Endothelial cell of umbilical vein (primary cell): ENCODE measurements at regions not wholly inside any gene's neighbourhood (a gene's known extent, or its start where the extent isn't known, plus 50 kb on each side); places are given as distances from the start of the nearest gene placed in this dataset.

Experiments used
- BruUV-seq: library from RNA; stranded (reverse); fragments of 400-500 nt; replicated peaks from 2 replicates; lab custom pipeline; 2021; lab: Mats Ljungman, UMichigan
- CTCF ChIA-PET: fragments of 300-600, 350-600 bp; sonication (Branson Sonifier 250); formaldehyde crosslinking; loops from one replicate; lab custom pipeline; 2021; ENCODE audit warnings: antibody characterized with exemption, inconsistent platforms; lab: Charles Lee
- POLR2A ChIA-PET: fragments of 300-600, 350-600 bp; sonication (Branson Sonifier 250); formaldehyde crosslinking; loops from one replicate; lab custom pipeline; 2021; ENCODE audit warnings: antibody characterized with exemption, inconsistent platforms; lab: Charles Lee
- DNase-seq: peaks from one replicate; pipeline ENCODE4 v3.0.0-alpha.2; 2011; ENCODE audit warnings: low read depth, low spot score
- FAIRE-seq: peaks from 2 replicates; lab custom pipeline; 2011; peaks lifted over from hg19 to GRCh38; lab: Jason Lieb, UNC
- H2AFZ ChIP-seq: 2 replicates; pipeline ENCODE4 v1.6.0; 2012; ENCODE audit warnings: low read depth, low read length, control low read depth, inconsistent platforms
- H3K27ac ChIP-seq: 2 replicates; pipeline ENCODE4 v1.5.1; 2011; ENCODE audit warnings: low read depth, mild to moderate bottlenecking, control low read depth, low read length, moderate library complexity; ENCODE audit not compliant: insufficient read depth
- H3K27me3 ChIP-seq, 2 experiments: 2 replicates each; pipeline versions ENCODE4 v1.6.0 to v1.6.1; 2011; ENCODE audit warnings: low read length in 2 of 2, mixed read lengths in 1 of 2; ENCODE audit not compliant: control insufficient read depth in 2 of 2, insufficient read depth in 2 of 2
- H3K36me3 ChIP-seq, 2 experiments: 2 replicates in 1 of 2; 3 replicates in 1 of 2; pipeline ENCODE4 v1.5.1; 2011; ENCODE audit warnings: low read length in 2 of 2, mild to moderate bottlenecking in 1 of 2, moderate library complexity in 1 of 2; ENCODE audit not compliant: control insufficient read depth in 2 of 2, insufficient read depth in 2 of 2; ENCODE audit errors: extremely low read depth in 1 of 2
- H3K4me1 ChIP-seq: 3 replicates; pipeline ENCODE4 v1.5.1; 2011; ENCODE audit warnings: mild to moderate bottlenecking, low read length; ENCODE audit not compliant: control insufficient read depth, insufficient read depth; ENCODE audit errors: extremely low read depth
- H3K4me2 ChIP-seq: 2 replicates; pipeline ENCODE4 v1.6.1; 2011; ENCODE audit warnings: low read length, control low read depth, mixed read lengths; ENCODE audit not compliant: insufficient read depth
- H3K4me3 ChIP-seq, 3 experiments: fragments of 200-600 bp in 1 of 3; sonication (generic), shearing (Covaris generic) in 1 of 3; replicated peaks in 1 of 3; 2 replicates each; pipeline ENCODE4 v1.5.1; 2011 to 2016; ENCODE audit warnings: control low read depth in 3 of 3, low read length in 3 of 3, mild to moderate bottlenecking in 2 of 3, inconsistent platforms in 1 of 3, low read depth in 1 of 3, moderate library complexity in 1 of 3; ENCODE audit not compliant: insufficient read depth in 1 of 3
- H3K79me2 ChIP-seq: 2 replicates; pipeline ENCODE4 v1.6.0; 2012; ENCODE audit warnings: low read length, inconsistent platforms; ENCODE audit not compliant: control insufficient read depth, insufficient read depth
- H3K9ac ChIP-seq: replicated peaks from 2 replicates; pipeline ENCODE3; 2011; ENCODE audit warnings: low read length, control low read depth; ENCODE audit not compliant: insufficient read depth; ENCODE audit errors: extremely low read depth
- H3K9me1 ChIP-seq: replicated peaks from 3 replicates; pipeline ENCODE4 v1.6.0; 2011; ENCODE audit warnings: mild to moderate bottlenecking, low read length; ENCODE audit not compliant: control insufficient read depth, insufficient read depth; ENCODE audit errors: extremely low read depth
- H3K9me3 ChIP-seq: replicated peaks from 2 replicates; pipeline ENCODE4 v1.5.1; 2012; ENCODE audit warnings: low read length, inconsistent platforms; ENCODE audit not compliant: control insufficient read depth, insufficient read depth
- H4K20me1 ChIP-seq: replicated peaks from 2 replicates; pipeline ENCODE3; 2011; ENCODE audit warnings: mild to moderate bottlenecking, low read length; ENCODE audit not compliant: control insufficient read depth, insufficient read depth; ENCODE audit errors: extremely low read depth
- CTCF ChIP-seq, 2 donors: IDR thresholded peaks; 1 replicate in 1 of 2; 2 replicates in 1 of 2; pipeline ENCODE4 v1.5.1; 2011; ENCODE audit warnings: low read length in 2 of 2, mild to moderate bottlenecking in 2 of 2, moderate library complexity in 2 of 2, control low read depth in 1 of 2, inconsistent platforms in 1 of 2, low read depth in 1 of 2; ENCODE audit not compliant: insufficient read depth in 1 of 2; ENCODE audit errors: extremely low read depth in 1 of 2
- EZH2 ChIP-seq: IDR thresholded peaks from 2 replicates; pipeline ENCODE4 v1.6.1; 2012; ENCODE audit warnings: borderline replicate concordance, low read depth, mild to moderate bottlenecking, moderate library complexity, low read length, inconsistent platforms; ENCODE audit not compliant: severe bottlenecking
- FOS ChIP-seq: IDR thresholded peaks from 2 replicates; pipeline ENCODE4 v1.6.1; 2011; ENCODE audit warnings: mild to moderate bottlenecking, low read length, moderate library complexity, borderline replicate concordance; ENCODE audit not compliant: insufficient read depth
- GATA2 ChIP-seq: IDR thresholded peaks from 2 replicates; pipeline ENCODE4 v1.7.0; 2011; ENCODE audit warnings: low read depth, mild to moderate bottlenecking, moderate library complexity, mixed read lengths, low read length; ENCODE audit not compliant: insufficient read length, insufficient read depth
- JUN ChIP-seq: IDR thresholded peaks from 2 replicates; pipeline ENCODE4 v1.6.1; 2011; ENCODE audit warnings: borderline replicate concordance, low read depth; ENCODE audit not compliant: insufficient read length, insufficient read depth
- MAX ChIP-seq: IDR thresholded peaks from 2 replicates; pipeline ENCODE4 v1.6.1; 2011; ENCODE audit not compliant: insufficient read depth, insufficient read length
- MYC ChIP-seq: IDR thresholded peaks from one replicate; pipeline ENCODE4 v1.6.1; 2011; ENCODE audit warnings: mild to moderate bottlenecking, low read depth, low read length
- POLR2A ChIP-seq: IDR thresholded peaks from 2 replicates; pipeline ENCODE4 v1.6.1; 2012; ENCODE audit warnings: low read depth, mild to moderate bottlenecking, control low read depth, low read length
- POLR2AphosphoS5 ChIP-seq: IDR thresholded peaks from 2 replicates; pipeline ENCODE4 v1.6.1; 2012; ENCODE audit warnings: low read depth, mild to moderate bottlenecking, control low read depth, low read length, moderate library complexity; ENCODE audit not compliant: insufficient read depth
- dilution Hi-C: fragments of 300-500 bp; cut with MboI; formaldehyde crosslinking; loops from one replicate; pipeline ENCODE4 v1.15.0; 2019; ENCODE audit warnings: low sequenced_read_pairs; ENCODE audit not compliant: extremely low pct_ligation_motif_present
- intact Hi-C: fragments of 100-400 bp; cut with micrococcal nuclease; formaldehyde crosslinking; loops from one replicate; pipeline ENCODE4 v1.10.0; 2022

GRCh38 chr9:90274725-90275124 lies 367.9 kb downstream of the DIRAS2 start:
- Histone ChIP-seq H3K4me3 (no peak overlapping the region), H3K36me3 (no peaks in the 10 kb centered on the region), H3K79me2 (no peaks in the 10 kb centered on the region), H3K4me2 (no peak overlapping the region), H3K4me1 (no peaks in the 10 kb centered on the region), H4K20me1 (no peaks in the 10 kb centered on the region), H3K27ac (no peak overlapping the region), H2AFZ (no peak overlapping the region), H3K9me3 (peaks cover 5% of the 10 kb centered on the region), H3K9me1 (no peaks in the 10 kb centered on the region), H3K27me3 (no peaks in the 10 kb centered on the region), H3K9ac (no peak overlapping the region)
- FAIRE-seq (no peak), DNase-seq (no peak)
- dilution Hi-C loops (no loop called here), intact Hi-C loops (no loop called here)
- CTCF ChIA-PET = interaction anchor here (0.6 kb wide), 1 partner anchor 51 kb away, joined by 3 read pairs; no protein-coding TSS in a partner anchor
- TF ChIP-seq CTCF (IDR thresholded peaks at IDR 0.05; ENCODE audit: extremely low read depth in 1 of 2, insufficient read depth in 1 of 2, low read depth in 1 of 2, low read length in 2 of 2) (no peak), JUN (no peak), FOS (no peak), POLR2A (no peak), GATA2 (no peak), POLR2AphosphoS5 (no peak), MAX (no peak), MYC (no peak), EZH2 (no peak)
- no TSS peak for BruUV-seq
- POLR2A ChIA-PET = no interaction called here
